Type B pancreatic cell (in vitro differentiated cells): ENCODE measurements at regions not wholly inside any gene's neighbourhood (a gene's known extent, or its start where the extent isn't known, plus 50 kb on each side); places are given as distances from the start of the nearest gene placed in this dataset.

Experiments
- DNase-seq: peaks from one replicate; pipeline ENCODE4 v3.0.0; 2021; ENCODE audit warnings: mixed read lengths; ENCODE audit not compliant: unreplicated experiment; ENCODE audit errors: extremely low spot score
- H3K27ac Mint-ChIP-seq: 2 replicates; pipeline ENCODE4 v1.8.0; 2021; ENCODE audit warnings: mild to moderate bottlenecking, mixed read lengths
- H3K27me3 Mint-ChIP-seq: 2 replicates; pipeline ENCODE4 v1.8.0; 2021; ENCODE audit warnings: mixed read lengths
- H3K36me3 Mint-ChIP-seq: 2 replicates; pipeline ENCODE4 v1.8.0; 2021; ENCODE audit warnings: mixed read lengths
- H3K4me1 Mint-ChIP-seq: one replicate; pipeline ENCODE4 v1.8.0; 2021; ENCODE audit warnings: mixed read lengths; ENCODE audit not compliant: unreplicated experiment
- H3K4me3 Mint-ChIP-seq: 2 replicates; pipeline ENCODE4 v1.8.0; 2021; ENCODE audit warnings: mild to moderate bottlenecking, mixed read lengths
- H3K9me3 Mint-ChIP-seq: 2 replicates; pipeline ENCODE4 v1.8.0; 2021; ENCODE audit warnings: mixed read lengths
- TF ChIP-seq, protein P1 (sequence below): fragments of 200-600 bp; sonication (generic); conservative IDR thresholded peaks from 2 replicates; pipeline ENCODE4 v1.5.0; 2021; ENCODE audit warnings: antibody characterized with exemption, mild to moderate bottlenecking

GRCh38 chr11:109984634-109985289, 108.4 kb upstream of the ZC3H12C start:
- H3K27ac Mint-ChIP-seq, result no peak overlapping the region
- H3K4me1 Mint-ChIP-seq, result no peaks in the 10 kb centered on the region
- no peaks in the 10 kb centered on the region for H3K36me3 Mint-ChIP-seq
- H3K4me3 Mint-ChIP-seq, result no peak overlapping the region
- TF ChIP-seq, protein P1, sequence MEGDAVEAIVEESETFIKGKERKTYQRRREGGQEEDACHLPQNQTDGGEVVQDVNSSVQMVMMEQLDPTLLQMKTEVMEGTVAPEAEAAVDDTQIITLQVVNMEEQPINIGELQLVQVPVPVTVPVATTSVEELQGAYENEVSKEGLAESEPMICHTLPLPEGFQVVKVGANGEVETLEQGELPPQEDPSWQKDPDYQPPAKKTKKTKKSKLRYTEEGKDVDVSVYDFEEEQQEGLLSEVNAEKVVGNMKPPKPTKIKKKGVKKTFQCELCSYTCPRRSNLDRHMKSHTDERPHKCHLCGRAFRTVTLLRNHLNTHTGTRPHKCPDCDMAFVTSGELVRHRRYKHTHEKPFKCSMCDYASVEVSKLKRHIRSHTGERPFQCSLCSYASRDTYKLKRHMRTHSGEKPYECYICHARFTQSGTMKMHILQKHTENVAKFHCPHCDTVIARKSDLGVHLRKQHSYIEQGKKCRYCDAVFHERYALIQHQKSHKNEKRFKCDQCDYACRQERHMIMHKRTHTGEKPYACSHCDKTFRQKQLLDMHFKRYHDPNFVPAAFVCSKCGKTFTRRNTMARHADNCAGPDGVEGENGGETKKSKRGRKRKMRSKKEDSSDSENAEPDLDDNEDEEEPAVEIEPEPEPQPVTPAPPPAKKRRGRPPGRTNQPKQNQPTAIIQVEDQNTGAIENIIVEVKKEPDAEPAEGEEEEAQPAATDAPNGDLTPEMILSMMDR, result no peak
- no peaks in the 10 kb centered on the region for H3K27me3 Mint-ChIP-seq
- DNase-seq, result no peak
- no peaks in the 10 kb centered on the region for H3K9me3 Mint-ChIP-seq

GRCh38 chr11:109986488-109986887, 106.7 kb upstream of the ZC3H12C start:
- H3K4me3 Mint-ChIP-seq, result no peak overlapping the region
- no peak for DNase-seq
- no peak overlapping the region for H3K27ac Mint-ChIP-seq
- H3K27me3 Mint-ChIP-seq, result no peaks in the 10 kb centered on the region
- H3K4me1 Mint-ChIP-seq, result no peaks in the 10 kb centered on the region
- TF ChIP-seq, protein P1, result no peak
- H3K9me3 Mint-ChIP-seq, result no peaks in the 10 kb centered on the region
- H3K36me3 Mint-ChIP-seq, result no peaks in the 10 kb centered on the region

- Mint-ChIP-seq H3K36me3 (no peaks in the 10 kb centered on the region), H3K9me3 (no peaks in the 10 kb centered on the region), H3K27me3 (no peaks in the 10 kb centered on the region), H3K4me1 (no peaks in the 10 kb centered on the region), H3K27ac (no peak overlapping the region), H3K4me3 (no peak overlapping the region)
- TF ChIP-seq, protein P1, result no peak
- no peak for DNase-seq
Observed at GRCh38 chr11:109991835-109992234, 101.4 kb upstream of the ZC3H12C start.

DNA sequence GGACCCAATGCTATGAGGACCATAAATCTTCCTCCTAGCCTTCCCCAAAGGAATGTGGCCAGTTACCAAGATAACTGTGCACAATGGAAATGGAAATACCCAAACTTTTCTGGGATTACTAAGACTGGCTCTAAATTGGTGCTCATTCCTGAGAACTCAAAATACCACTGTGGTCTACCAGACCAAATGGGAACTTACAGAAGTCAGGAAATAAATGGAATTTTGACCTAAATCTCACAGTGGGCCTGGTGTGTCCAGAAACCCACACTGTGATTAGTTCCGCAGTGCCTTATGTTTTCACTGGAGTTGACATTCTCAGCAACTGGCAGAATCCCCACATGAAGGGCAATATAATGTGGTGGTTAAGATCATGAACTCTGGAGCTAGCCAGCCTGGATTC, 99.4 kb upstream of the ZC3H12C start:
- DNase-seq, result no peak
- no peaks in the 10 kb centered on the region for H3K36me3 Mint-ChIP-seq
- no peaks in the 10 kb centered on the region for H3K27me3 Mint-ChIP-seq
- no peaks in the 10 kb centered on the region for H3K9me3 Mint-ChIP-seq
- TF ChIP-seq, protein P1, result no peak
- H3K27ac Mint-ChIP-seq, result no peak overlapping the region
- H3K4me3 Mint-ChIP-seq, result no peak overlapping the region
- H3K4me1 Mint-ChIP-seq, result no peaks in the 10 kb centered on the region

DNA sequence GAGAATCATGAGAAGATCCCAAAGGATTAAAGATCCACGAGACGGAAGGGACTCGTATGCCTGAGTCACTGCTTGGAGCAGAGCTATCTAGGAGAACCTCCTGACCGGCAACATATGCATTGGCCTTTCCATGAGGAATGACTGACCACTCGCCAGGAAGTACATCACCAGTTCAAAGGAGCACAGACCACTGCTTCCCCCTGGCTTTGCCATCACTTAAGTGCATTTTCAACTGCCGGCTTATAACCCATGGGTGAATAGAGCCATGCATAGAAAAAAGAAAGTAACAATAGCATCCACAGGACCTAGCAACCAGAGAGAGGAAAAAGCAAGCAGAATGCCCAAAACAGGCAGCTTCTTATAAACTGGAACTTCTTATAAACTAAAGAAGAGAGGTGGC, 98.3 kb upstream of the ZC3H12C start:
- Mint-ChIP-seq H3K4me1 (no peaks in the 10 kb centered on the region), H3K27ac (no peak overlapping the region), H3K27me3 (no peaks in the 10 kb centered on the region), H3K36me3 (no peaks in the 10 kb centered on the region), H3K4me3 (no peak overlapping the region), H3K9me3 (no peaks in the 10 kb centered on the region)
- no peak for DNase-seq
- TF ChIP-seq, protein P1, result no peak

DNA sequence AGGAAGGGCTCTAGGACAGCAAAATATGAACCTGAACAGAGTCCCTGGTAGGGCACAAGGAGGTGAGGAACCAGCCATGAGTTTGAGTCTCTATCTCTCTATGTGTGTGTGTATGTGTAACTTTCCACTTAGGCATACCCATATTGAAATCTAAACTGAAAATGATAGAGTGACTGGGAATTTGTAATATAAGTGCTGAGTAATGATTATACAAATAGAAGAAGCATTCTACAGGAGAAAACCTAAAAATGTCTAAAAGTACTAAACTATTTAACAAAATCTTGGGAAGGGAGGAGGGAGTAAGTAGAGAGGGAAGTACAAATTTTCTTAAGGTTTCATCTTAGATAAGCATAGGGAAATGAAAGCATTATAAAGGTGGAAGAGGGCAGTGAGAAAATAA, 97.1 kb upstream of the ZC3H12C start:
- Mint-ChIP-seq H3K4me1 (no peaks in the 10 kb centered on the region), H3K4me3 (no peak overlapping the region), H3K27ac (no peak overlapping the region), H3K27me3 (no peaks in the 10 kb centered on the region), H3K36me3 (no peaks in the 10 kb centered on the region), H3K9me3 (no peaks in the 10 kb centered on the region)
- no peak for DNase-seq
- TF ChIP-seq, protein P1, result no peak
